ENCODE measurements at regions not wholly inside any gene's neighbourhood (a gene's known extent, or its start where the extent isn't known, plus 50 kb on each side); places are given as distances from the start of the nearest gene placed in this dataset.

GRCh38 chr15:79157631-79158592 lies 67.3 kb upstream of the RASGRF1 start:
- TF ChIP-seq CTCF (IDR thresholded peaks at IDR 0.05; ENCODE audit: low read depth, low read length) (no peak), POLR2A (IDR thresholded peaks at IDR 0.05; ENCODE audit: extremely low read depth, insufficient read length) (no peak), MAX (IDR thresholded peaks at IDR 0.05; ENCODE audit: low read depth, low read length) (no peak), MYC (IDR thresholded peaks at IDR 0.05; ENCODE audit: low read depth, low read length) (no peak)

Measured in NB4 (cell line).